GM18505 (cell line): ENCODE measurements at regions not wholly inside any gene's neighbourhood (a gene's known extent, or its start where the extent isn't known, plus 50 kb on each side); places are given as distances from the start of the nearest gene placed in this dataset.

Experiments
- ATAC-seq: cut with Tn5 transposase; IDR thresholded peaks from one replicate; pipeline ENCODE4 v1.9.1; 2021; ENCODE audit not compliant: unreplicated experiment
- POLR2A ChIP-seq: IDR thresholded peaks from 4 replicates; pipeline ENCODE4 v1.6.1; 2011; ENCODE audit warnings: borderline replicate concordance; ENCODE audit not compliant: insufficient read depth, insufficient read length; ENCODE audit errors: extremely low read depth

DNA sequence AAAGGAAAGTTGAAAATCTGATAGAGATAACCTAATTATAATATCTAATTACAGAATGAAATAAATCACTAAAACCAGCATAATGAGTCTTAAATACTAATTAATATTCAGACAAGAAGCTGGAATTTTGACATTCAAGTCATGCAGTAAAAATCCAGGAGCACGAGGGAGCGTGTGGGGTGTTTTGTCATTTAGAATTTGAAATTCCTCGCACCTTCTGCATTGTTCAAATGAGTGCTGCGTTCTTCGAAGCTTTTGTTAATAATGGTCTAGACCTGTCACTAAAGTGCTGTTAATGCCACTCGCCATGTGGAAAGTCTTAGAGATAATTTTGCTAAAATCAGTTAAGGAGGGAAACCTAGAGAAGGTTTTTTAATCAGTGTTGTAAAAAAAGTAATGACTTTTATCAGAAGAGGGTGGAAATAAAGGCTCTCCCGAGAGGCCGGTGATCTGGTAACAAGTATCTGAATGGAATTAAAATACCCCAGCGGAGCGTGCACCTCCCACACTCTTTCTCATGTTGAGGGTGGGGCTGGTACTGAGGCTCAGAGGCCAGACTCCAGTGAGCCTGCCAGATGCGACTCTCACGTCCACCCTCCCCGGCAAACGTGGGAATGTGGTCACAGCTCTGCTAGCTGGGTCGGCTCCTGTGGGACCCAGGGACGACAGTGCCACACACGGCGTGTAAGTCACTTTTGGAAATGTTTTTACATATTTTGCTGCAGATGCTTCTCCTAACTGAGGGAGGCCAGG, 69.4 kb upstream of the MYT1L start:
- no peak for TF ChIP-seq POLR2A
- no peak for ATAC-seq

DNA sequence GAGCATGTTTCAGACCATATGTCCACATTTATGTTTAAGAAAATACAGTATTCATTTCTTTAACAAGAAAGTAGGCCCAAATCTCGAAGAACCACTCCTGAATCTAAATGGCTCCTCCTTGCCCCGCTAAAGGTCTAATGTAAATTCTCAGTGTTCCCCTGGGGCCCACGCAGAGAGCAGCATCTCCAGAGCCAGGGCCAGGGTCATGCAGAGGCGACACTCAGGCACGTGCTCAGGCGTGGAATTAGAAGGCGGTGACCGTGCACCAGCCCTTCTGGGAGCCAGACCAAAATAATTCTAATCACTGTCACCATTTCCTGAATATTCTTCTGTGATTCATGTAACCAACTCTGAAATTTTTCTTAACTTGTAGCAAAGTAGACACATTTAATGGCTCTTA, 68.3 kb upstream of the MYT1L start:
- ATAC-seq: no peak
- TF ChIP-seq POLR2A: no peak

DNA sequence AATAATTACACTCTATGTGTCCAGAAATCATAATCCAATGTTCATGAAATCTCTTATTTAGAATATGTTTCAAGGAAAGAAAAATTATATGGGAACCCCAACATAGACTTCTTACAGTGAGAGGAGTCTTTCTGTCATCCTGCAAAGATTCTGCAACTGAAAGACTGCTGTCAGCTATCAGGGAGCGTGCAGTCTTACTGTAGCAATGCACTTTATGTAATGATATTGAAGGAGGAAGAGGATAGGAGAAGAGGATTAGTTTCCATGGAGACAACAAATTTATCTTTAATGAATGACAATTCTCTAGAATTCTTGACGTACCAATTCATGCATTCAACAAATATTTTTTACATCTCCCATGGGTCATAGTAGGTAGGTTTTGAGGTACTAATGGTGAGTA, 61.3 kb upstream of the MYT1L start:
- no peak for TF ChIP-seq POLR2A
- ATAC-seq: no peak

DNA sequence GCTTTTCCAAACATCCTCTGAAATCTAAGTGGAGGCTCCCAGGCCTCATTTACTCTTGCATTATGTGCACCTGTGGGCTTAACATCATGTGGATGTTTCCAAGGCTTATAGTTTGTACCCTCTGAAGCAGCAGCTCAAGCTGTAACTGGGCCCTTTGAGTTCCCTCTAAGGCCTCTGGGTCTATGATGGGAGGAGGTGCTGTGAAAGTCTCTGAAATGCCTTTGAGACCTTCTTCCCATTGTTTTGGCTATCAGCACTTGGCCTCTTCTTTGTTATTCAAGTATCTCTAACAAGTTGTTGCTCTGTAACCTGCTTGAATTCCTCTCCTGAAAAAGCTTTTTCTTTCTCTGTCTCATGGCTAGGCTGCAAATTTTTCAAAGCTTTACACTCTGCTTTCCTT, 58.1 kb upstream of the MYT1L start:
- TF ChIP-seq POLR2A: no peak
- no peak for ATAC-seq
